HG03097 (cell line): ENCODE measurements at regions not wholly inside any gene's neighbourhood (a gene's known extent, or its start where the extent isn't known, plus 50 kb on each side); places are given as distances from the start of the nearest gene placed in this dataset.

Experiments
- ATAC-seq: cut with Tn5 transposase; IDR thresholded peaks from one replicate; pipeline ENCODE4 v1.9.1; 2021; ENCODE audit not compliant: unreplicated experiment, low FRiP score

- ATAC-seq: no peak
Measured at GRCh38 chr12:116478243-116478773, 80.9 kb upstream of the MAP1LC3B2 start.

DNA sequence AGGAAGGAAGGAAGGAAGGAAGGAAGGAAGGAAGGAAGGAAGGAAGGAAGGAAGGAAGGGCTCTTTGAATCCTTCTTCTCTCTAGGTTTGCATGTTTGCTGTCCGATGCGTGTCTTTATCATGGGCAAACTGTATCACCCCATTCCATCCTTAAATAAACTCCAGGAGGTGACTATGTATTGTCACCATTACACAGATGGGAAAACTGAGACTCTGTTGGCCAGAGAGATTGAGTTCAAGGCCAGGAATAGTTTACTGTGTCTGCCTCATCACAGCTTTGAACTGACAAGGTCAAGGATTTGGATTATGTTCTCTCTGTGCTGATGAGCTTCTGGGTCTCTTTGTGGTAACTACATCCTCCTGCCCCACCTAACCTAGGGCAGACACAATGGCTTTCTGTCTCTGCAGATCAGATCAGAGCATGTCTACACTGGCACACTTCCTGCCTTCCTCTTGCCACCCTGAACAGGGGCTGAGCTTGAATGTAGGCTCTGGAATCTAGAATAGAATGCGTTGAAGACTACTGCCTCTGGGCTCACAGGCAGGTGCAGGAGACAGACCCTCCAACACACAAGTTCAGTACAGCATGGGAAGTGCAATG lies 78.9 kb upstream of the MAP1LC3B2 start:
- no peak for ATAC-seq

DNA sequence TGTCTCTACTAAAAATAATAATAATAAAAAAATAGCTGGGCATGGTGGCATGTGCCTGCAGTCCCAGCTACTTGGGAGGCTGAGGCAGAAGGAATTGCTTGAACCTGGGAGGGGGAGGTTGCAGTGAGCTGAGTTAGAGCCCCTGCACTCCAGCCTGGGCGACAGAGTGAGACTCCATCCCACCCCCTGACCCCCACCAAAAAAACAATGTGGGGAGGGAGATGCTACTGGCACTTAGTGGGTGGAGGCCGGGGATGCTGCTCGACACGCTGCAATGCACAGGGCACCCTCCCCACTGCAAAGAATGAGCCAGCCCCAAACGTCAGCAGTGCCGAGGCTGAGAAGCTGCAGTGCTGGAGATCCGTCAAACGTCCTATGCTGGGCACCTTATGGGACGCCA lies 77.5 kb upstream of the MAP1LC3B2 start:
- ATAC-seq: no peak

- no peak for ATAC-seq
Measured at GRCh38 chr12:116482179-116482578, 77.0 kb upstream of the MAP1LC3B2 start.

DNA sequence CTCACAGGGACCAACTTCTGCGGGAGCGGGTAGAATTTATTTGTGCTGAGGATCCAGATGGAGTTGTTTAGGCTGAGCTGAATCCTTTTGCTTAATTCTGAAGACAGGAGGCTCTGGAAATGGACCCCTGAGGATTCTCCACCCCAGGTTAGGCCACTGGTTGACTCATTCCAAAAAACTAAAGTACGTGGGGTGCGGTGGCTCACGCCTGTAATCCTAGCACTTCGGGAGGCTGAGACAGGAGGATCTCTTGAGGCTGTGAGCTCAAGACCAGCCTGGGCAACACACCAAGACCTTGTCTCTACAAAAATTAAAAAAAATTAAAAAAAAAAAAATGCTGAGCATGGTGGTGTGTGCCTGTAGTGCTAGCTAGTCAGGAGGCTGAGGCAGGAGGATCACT lies 76.3 kb upstream of the MAP1LC3B2 start:
- no peak for ATAC-seq

DNA sequence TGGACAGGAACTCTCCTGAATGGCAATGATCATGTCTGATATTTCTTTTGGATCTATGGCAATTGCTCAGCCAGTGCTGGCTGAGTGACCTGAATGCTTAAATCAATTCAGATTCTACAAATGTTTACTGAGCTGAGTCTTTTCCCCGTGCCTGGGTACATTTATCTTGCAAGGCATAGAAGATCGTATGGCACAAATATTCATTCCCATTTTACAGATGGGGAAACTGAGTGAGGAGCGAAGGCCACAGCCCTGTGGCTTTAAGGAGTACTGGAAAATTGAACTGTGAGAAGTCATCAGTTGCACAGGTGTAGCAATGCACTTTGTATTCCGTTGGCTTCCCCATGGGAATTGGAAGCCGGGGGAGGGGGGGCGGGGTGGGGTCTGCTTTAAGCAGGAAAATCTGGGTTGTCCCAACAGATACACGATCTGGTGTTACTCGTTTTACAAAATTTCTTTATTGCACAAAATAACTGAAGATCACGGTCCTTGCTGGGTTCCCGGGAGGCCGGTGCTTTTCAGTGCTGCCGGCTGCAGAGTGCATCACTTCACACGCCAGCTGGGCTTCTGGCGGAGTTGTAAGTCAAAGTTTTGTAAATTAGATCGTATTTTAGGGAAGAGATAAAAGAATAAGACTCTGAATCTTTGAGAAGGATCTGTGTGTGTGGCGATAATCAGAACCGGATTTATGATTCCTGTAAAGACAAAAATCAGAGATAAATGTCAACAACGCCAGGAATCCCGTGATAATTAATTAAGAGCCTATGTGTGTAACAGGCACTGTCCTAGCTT lies 75.0 kb upstream of the MAP1LC3B2 start:
- no peak for ATAC-seq

- no peak for ATAC-seq
Measured at GRCh38 chr12:116484807-116485206, 74.4 kb upstream of the MAP1LC3B2 start.

- no peak for ATAC-seq
Measured at GRCh38 chr12:116489116-116489515, 70.1 kb upstream of the MAP1LC3B2 start.

DNA sequence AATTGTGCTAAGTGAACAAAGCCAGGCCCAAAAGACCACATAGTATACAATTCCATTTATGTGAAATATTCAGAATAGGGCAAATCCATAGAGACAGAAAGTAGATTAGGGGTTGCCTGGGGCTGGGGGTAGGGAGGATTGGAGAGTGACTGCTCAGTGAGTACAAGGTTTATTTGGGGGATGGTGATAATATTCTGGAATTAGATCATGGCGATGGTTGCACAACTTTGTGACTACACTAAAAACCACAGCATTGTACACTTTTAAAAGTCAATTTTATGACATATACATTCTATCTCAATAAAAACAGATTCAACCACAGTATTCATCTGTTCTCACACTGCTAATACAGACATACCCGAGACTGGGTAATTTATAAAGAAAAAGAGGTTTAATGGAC lies 68.7 kb upstream of the MAP1LC3B2 start:
- ATAC-seq: no peak

DNA sequence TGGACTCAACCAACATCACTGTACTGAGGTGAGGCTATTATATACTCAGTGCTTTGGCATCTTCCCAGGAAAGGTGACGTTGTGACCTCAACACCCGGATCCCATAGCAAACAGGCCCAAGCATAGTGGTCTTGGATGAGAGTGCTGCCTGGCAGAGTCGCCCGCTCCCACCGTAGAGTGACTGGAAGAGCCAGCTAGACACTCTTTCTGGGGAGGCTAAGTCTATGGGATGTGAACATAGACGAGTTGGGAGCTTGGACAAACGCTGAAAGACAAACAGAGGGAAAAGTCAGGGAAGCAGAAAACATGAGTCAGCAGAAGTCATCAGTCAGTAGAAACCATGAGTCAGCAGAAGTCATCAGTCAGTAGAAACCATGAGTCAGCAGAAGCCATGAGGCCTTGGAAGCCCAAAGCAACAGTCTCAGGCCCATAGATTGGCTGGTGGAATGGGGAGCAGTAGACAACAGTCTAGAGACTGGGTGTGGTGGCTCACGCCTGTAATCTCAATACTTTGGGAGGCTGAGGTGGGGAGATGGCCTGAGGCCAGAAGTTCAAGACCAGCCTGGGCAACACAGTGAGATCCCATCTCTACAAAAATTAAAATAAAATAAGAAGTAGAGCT lies 66.4 kb upstream of the MAP1LC3B2 start:
- no peak for ATAC-seq

DNA sequence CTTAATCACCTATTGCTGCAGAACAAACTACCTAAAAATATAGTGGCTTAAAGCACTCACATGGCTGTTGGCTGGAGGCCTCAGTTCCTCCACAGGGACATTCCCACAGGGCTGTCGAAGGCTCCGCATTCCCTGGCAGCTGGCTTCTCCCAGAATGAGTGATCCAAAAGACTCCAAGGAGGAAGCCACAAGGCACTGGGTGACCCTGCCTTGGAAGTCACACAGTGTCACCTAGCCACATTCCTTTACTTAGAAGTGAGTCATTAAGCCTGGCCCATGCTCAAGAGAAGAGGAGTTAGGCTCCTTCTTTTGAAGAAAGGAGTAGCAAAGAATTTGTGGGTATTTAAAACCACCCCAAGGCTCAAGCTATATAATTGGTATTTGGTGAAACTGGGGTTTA lies 63.9 kb upstream of the MAP1LC3B2 start:
- no peak for ATAC-seq

DNA sequence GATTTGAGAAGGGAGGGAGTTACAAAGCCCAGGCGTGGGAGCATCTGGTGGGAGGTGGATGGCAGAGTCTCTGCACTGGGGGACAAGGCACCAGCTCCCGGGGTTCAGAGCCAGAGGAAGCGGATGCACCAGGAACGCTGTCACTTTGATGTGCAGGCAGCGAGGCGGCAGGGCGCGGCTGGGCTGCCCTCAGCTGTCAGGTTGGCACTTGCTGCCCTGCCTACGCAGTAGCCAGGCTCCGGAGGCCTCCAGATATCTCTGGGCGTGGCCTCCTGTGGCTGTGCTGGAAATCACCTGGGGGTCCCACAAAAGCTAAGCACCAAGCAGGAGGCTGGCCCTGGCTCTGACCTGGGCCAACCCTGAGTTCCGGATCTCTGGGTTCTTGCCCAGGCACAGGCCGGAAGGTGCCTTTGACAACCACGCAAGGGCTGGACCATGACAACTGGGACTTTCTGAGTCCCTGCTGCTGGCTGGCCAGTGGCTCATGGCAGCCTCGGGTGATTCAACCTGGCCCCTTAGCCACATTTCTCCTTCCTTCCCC lies 62.1 kb upstream of the MAP1LC3B2 start:
- no peak for ATAC-seq

- ATAC-seq: no peak
Measured at GRCh38 chr12:116498471-116498870, 60.7 kb upstream of the MAP1LC3B2 start.

DNA sequence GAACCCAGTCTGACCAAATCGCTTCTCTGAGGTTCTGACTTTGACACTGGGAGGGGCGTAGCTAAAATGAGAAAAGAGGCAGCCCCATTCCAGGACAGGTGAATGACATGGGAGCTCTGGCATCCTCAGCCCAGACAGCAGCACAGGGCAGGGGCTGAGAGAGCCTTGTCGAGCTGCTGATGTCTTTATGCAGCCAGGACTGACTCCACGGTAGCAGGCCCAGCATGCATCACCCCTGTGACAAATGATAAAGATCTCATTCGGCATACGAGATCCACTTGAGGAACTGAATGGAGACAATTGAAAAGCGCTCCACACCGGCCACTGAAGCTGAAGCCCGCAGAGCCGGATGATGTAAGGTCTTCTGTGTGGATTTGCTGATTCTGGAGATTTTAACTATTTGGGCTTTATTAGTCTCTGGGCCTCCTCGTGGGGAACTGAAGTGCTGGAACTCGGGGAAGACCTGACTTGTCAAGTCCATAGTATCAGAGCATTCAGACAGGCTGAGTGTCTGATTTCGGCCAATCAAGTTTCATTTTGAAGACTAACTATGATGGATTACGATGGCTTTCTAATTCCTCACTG lies 56.9 kb upstream of the MAP1LC3B2 start:
- no peak for ATAC-seq

- ATAC-seq: no peak
Measured at GRCh38 chr12:116502989-116503496, 56.1 kb upstream of the MAP1LC3B2 start.

GRCh38 chr12:116504438-116504837 lies 54.7 kb upstream of the MAP1LC3B2 start:
- ATAC-seq: no peak

DNA sequence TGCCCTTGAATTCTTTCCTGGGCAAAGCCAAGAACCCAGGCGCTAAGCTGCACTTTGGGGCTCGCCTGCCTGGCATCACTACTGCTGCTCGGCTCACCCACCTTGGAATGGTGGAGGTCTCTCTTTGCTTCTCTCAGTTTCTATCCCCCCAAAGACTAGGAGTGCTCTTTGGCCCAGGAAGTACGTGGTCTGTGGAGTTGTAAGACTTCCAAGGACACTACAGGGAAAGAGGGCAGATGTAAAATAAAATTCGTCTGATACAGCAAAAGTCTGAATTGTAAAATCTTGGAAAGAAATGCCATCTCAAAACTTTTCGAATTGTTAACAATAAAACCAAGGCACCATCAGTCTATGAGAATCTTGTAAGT lies 52.5 kb upstream of the MAP1LC3B2 start:
- no peak for ATAC-seq

DNA sequence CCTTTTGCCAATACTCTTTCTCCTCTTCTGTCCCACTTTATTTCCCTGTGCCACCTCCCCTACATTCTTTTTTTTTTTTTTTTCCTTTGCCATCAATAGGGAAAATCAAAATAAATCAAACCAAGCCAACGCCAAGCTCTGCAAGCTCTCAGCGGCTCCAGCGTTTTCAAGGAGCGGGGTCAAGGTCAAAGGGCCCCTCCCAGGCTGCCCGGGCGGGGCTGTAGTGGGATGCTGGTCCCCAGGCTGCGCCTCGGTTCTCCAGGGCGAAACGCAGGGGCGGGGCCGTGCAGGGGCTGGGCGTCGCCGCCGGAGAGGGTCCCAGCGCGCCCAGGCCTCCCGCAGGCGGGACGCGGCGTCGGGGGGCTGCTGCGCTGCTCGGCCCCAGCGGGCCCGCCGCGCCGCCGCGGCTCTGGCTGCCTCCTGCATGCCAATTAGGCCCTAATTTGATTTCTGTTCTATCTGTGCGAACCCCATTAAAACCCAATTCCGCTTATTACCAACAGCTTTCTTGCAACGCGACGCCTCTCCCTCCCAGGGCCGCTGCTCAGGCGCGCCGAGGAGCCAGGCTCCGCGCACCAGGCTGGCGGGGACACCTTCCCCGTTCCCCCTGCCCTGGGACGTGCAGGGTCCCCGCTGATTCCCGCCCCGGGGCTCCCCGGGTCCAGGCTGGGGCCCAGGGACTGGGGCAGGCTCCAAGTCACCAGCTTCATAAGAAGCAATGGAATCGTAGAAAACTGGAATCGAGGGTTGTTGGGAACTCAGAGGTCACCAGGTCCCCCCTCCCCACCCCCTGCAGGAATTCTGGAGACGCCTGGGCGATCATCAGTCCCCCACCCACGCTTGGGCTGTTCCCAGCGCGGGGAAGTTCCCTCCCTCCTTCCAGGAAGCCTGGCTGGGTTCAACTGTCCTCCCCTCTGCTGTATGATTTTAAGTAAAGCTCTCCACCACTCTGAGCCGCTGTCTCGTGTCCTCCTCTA lies 50.7 kb upstream of the MAP1LC3B2 start:
- ATAC-seq: no peak
